ENCODE measurements at regions not wholly inside any gene's neighbourhood (a gene's known extent, or its start where the extent isn't known, plus 50 kb on each side); places are given as distances from the start of the nearest gene placed in this dataset.

- no peak for TF ChIP-seq OSR1 (CRISPR knock-in tag; IDR thresholded peaks at IDR 0.05)
- TF ChIP-seq RARB (CRISPR knock-in tag; IDR thresholded peaks at IDR 0.05): no peak
- no peak for ATAC-seq
Observed at GRCh38 chr22:48212727-48213126, 1450.3 kb downstream of the TBC1D22A start.

- ATAC-seq: no peak
- TF ChIP-seq ZNF565 (CRISPR knock-in tag; conservative IDR thresholded peaks at IDR 0.05; ENCODE audit: low read depth) (no peak), POU6F1 (CRISPR knock-in tag; IDR thresholded peaks at IDR 0.05; ENCODE audit: borderline replicate concordance, low read depth) (no peak), TCF4 (CRISPR knock-in tag; IDR thresholded peaks at IDR 0.05; ENCODE audit: borderline replicate concordance) (no peak)
Observed at GRCh38 chr22:48210812-48211211, 1448.4 kb downstream of the TBC1D22A start.

- no peak for ATAC-seq
- TF ChIP-seq GLIS3 (CRISPR knock-in tag; IDR thresholded peaks at IDR 0.05): no peak
- TF ChIP-seq ZNF70 (CRISPR knock-in tag; IDR thresholded peaks at IDR 0.05): no peak
- no peak for TF ChIP-seq CREB5 (CRISPR knock-in tag; IDR thresholded peaks at IDR 0.05; ENCODE audit: low read depth)
- TF ChIP-seq RARB (CRISPR knock-in tag; IDR thresholded peaks at IDR 0.05): no peak
- TF ChIP-seq ARNTL (CRISPR knock-in tag; IDR thresholded peaks at IDR 0.05; ENCODE audit: borderline replicate concordance, low read depth): no peak
- TF ChIP-seq PPARA (CRISPR knock-in tag; IDR thresholded peaks at IDR 0.05; ENCODE audit: borderline replicate concordance): no peak
Observed at GRCh38 chr22:48210198-48210580, 1447.7 kb downstream of the TBC1D22A start.

GRCh38 chr22:48209473-48210197, 1447.2 kb downstream of the TBC1D22A start:
- ATAC-seq: no peak
- TF ChIP-seq ZNF70 (CRISPR knock-in tag; IDR thresholded peaks at IDR 0.05) (no peak), TOX (CRISPR knock-in tag; IDR thresholded peaks at IDR 0.05; ENCODE audit: borderline replicate concordance) (no peak), ZFP30 (CRISPR knock-in tag; IDR thresholded peaks at IDR 0.05) (no peak), ZC3H10 (CRISPR knock-in tag; IDR thresholded peaks at IDR 0.05) (no peak), PATZ1 (CRISPR knock-in tag; IDR thresholded peaks at IDR 0.05; ENCODE audit: borderline replicate concordance) (no peak), BACH2 (CRISPR knock-in tag; IDR thresholded peaks at IDR 0.05; ENCODE audit: borderline replicate concordance) (no peak), ESRRG (CRISPR knock-in tag; IDR thresholded peaks at IDR 0.05) (no peak), GLIS3 (CRISPR knock-in tag; IDR thresholded peaks at IDR 0.05) (no peak), ZNF8 (CRISPR knock-in tag; IDR thresholded peaks at IDR 0.05) (no peak), SNAI2 (CRISPR knock-in tag; IDR thresholded peaks at IDR 0.05) (no peak), POU6F1 (CRISPR knock-in tag; IDR thresholded peaks at IDR 0.05; ENCODE audit: borderline replicate concordance, low read depth) (no peak), ZFP3 (CRISPR knock-in tag; IDR thresholded peaks at IDR 0.05) (no peak), CSDC2 (CRISPR knock-in tag; IDR thresholded peaks at IDR 0.05) (no peak), ZNF565 (CRISPR knock-in tag; conservative IDR thresholded peaks at IDR 0.05; ENCODE audit: low read depth) (no peak), ARNTL (CRISPR knock-in tag; IDR thresholded peaks at IDR 0.05; ENCODE audit: borderline replicate concordance, low read depth) (no peak), CSRNP3 (CRISPR knock-in tag; IDR thresholded peaks at IDR 0.05) (no peak)

All from SK-N-SH treated with all-trans-retinoic acid at 6 μM for 48 hours (cell line).